Epithelial cell of esophagus (primary cell): ENCODE measurements at regions not wholly inside any gene's neighbourhood (a gene's known extent, or its start where the extent isn't known, plus 50 kb on each side); places are given as distances from the start of the nearest gene placed in this dataset.

Experiments
- DNase-seq: peaks from one replicate; pipeline ENCODE4 v3.0.0; 2010; ENCODE audit warnings: low read depth
- H3K4me3 ChIP-seq: 2 replicates; pipeline ENCODE4 v1.5.1; 2011; ENCODE audit warnings: mild to moderate bottlenecking, low read length, control low read depth
- CTCF ChIP-seq: IDR thresholded peaks from 2 replicates; pipeline ENCODE4 v1.5.1; 2011; ENCODE audit warnings: low read depth, mild to moderate bottlenecking, low read length, control low read depth, inconsistent platforms; ENCODE audit not compliant: insufficient read depth; ENCODE audit errors: missing control alignments

- no peak overlapping the region for H3K4me3 ChIP-seq
- no peak for DNase-seq
- no peak for TF ChIP-seq CTCF
Observed at GRCh38 chr7:36025190-36025589, 127.9 kb upstream of the EEPD1 start.

- DNase-seq, result no peak
- H3K4me3 ChIP-seq, result no peak overlapping the region
- no peak for TF ChIP-seq CTCF
Observed at GRCh38 chr7:36029311-36029710, 123.7 kb upstream of the EEPD1 start.

- DNase-seq, result peak; percentile 6
Observed at GRCh38 chr7:36029853-36030515, 123.1 kb upstream of the EEPD1 start.

GRCh38 chr7:36032361-36032818, 120.7 kb upstream of the EEPD1 start:
- no peak for TF ChIP-seq CTCF
- peak; percentile 19 for DNase-seq
- no peak overlapping the region for H3K4me3 ChIP-seq

More at GRCh38 chr7:36029853-36030515, 123.1 kb upstream of the EEPD1 start:
- TF ChIP-seq CTCF, result no peak
- no peak overlapping the region for H3K4me3 ChIP-seq

- no peak for TF ChIP-seq CTCF
- no peak overlapping the region for H3K4me3 ChIP-seq
- peak; percentile 90 for DNase-seq
Observed at GRCh38 chr7:36034020-36034419, 119.0 kb upstream of the EEPD1 start.

DNA sequence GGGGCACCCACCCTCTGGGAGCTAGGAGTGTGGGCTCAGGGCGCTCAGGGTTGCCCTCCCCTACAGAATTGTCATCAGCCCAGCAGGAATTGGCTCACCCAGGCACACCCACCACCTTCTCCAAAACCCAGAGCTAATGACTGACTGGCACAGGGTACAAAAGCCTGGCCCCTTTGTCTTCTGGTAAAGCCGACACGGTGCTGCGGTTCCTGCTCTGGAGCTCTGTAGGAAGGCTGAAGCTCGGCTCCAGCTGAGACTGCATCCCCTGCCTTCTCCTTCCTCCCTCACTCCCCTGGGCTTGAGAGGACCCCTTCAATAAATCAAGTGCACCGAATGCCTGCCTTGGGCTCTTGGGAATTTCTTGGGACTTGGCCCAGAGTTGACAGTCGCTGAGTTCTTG, 117.9 kb upstream of the EEPD1 start:
- no peak for TF ChIP-seq CTCF
- H3K4me3 ChIP-seq, result no peak overlapping the region
- DNase-seq, result no peak

GRCh38 chr7:36036590-36036989, 116.5 kb upstream of the EEPD1 start:
- no peak for TF ChIP-seq CTCF
- peak; percentile 11 for DNase-seq
- no peak overlapping the region for H3K4me3 ChIP-seq
